NK-92 treated with Interleukin-12 subunit alpha and Interleukin-12 subunit beta, amount 100 ng/mL, for 24 hours (cell line): ENCODE measurements at regions not wholly inside any gene's neighbourhood (a gene's known extent, or its start where the extent isn't known, plus 50 kb on each side); places are given as distances from the start of the nearest gene placed in this dataset.

Experiments
- DNase-seq: peaks from one replicate; lab custom pipeline; 2025; lab: John Stamatoyannopoulos, UW

GRCh38 chr7:25515633-25516275, 287.5 kb upstream of the NPVF start:
- DNase-seq, result no peak

DNA sequence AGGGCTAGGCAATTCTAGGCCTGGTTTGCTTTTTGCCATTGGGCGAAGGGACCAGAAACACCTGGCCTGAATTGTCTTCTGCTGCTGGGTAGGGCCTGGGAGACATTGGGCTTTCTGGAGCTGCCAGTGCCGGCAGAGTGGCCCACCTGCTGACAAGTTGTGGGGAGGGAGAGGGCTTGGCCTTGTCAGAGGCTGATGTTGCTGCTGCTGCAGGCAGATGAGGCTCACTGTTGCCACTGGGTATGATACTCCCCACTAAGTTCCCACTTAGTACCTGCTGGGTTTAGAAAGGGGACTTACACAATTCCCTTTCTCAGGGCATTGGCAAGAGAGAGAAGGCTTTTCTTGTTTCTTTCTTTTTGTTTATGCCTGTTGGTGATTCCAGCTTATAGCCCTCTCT, 289.6 kb upstream of the NPVF start:
- no peak for DNase-seq

DNA sequence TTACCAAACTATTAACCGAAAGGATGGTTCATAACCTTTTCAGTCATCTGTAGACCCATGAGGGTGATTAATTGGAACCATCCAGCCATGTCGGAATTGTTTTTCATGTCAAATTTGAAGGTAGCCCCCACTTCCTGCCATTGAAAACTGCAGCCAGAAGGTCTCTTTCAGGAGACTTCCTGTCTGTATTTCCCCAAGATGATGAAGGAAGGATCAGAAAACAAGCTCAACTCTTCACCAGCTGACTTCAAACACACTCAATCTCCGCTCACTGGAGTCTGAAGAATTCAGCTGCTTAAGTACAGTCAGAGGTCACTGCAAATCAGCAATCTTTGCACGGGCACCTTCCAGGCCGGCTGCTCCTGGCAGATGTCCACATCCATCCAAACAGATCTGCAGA, 291.7 kb upstream of the NPVF start:
- no peak for DNase-seq

GRCh38 chr7:25520516-25520915, 292.2 kb upstream of the NPVF start:
- no peak for DNase-seq

GRCh38 chr7:25521236-25521635, 292.9 kb upstream of the NPVF start:
- DNase-seq, result no peak

DNA sequence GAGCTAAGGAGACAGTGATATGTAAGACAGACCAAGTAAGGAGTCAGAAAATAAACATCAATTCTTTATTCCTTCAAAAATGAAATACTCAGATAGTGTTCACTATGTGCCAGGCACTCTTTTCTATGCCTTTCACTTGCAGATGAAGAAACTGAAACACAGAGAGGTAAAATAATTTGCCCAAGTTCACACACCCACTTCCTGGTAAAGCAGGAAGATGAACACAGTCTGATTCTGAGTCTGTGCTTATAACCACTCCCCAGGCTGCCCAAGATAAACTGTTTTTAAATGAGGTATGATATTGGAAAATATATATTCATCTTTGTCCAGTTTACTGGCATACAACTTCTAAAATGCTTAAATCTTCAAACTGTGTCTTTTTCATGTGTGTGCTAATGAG, 294.4 kb upstream of the NPVF start:
- no peak for DNase-seq

DNA sequence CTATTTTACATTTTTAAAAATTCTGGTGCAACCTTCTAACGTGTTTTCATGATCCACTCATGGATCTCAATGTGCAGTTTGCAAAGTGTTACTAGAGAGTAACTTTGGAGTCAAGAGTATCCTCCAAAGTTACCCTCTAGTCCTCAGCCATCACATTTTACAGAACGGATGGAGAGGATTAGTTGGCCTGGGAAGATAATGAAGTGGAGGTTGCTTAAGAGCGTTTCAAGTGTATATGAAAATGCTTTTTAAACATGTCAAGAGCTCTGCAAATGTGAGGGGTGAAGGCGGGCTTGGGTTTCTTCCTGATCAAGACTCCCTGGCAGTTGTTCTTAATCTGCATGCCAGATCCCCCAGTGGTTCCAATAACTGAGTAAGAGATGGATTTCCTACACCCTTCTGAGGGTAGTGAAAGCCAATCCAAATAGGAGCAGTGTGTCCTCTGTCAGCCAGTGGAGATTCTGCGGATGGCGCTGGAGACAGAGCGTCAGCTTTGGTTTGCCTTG, 299.4 kb upstream of the NPVF start:
- DNase-seq, result no peak

GRCh38 chr7:25529320-25529719, 301.0 kb upstream of the NPVF start:
- no peak for DNase-seq

DNA sequence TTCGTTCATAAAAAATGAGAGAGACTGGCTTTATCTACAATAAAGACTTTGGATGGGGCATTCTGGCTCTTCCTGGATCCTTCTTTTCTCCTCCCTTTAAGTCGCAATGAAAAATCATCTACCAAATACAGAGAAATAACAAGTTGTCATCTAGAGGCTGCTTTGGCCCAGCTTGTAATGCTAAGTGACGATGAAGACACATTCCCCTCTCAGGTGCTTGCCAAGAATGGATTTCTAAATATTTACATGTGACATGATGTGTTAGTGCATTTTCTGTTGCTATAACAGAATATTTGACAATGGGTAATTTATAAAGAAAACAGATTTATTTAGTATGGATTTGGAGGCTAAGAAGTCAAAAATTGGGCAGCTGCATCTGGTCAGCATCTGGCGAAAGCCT, 308.6 kb upstream of the NPVF start:
- DNase-seq, result no peak

- DNase-seq, result no peak
Observed at GRCh38 chr7:25537662-25538375, 309.5 kb upstream of the NPVF start.

DNA sequence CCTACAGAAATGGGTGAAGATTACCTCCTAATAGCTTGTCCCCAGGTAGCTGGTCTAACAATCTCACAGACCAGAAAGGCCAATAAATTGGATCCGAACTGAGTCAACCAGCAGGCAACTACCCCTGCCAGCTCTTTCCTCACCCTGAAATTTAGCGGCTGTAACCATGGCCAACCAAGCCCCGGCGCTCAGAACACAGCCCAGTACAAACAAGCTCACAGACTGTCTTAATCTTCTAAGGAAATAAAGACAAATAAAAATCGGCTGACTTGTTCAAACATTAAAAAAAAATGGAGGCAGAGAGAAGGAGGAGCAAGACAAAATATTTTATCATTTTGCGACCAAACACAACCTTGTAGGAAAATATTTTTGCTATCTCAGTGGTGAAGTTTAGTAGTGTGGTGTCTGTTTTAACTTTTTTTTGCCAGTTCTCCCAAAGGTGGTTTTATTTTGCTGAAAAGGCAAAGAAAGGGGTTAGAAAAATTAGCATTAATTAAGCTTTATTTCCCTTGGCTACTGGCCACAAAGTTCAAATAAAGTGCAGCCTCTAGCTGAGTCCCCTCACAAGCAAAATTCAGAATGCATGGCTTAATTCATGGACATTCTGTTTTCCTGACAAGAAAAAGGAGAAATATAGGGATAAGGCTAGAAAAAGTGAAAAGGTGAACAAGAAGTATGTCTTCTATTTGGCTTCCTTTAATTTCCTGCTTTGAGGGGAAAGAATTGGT, 313.0 kb upstream of the NPVF start:
- no peak for DNase-seq

DNA sequence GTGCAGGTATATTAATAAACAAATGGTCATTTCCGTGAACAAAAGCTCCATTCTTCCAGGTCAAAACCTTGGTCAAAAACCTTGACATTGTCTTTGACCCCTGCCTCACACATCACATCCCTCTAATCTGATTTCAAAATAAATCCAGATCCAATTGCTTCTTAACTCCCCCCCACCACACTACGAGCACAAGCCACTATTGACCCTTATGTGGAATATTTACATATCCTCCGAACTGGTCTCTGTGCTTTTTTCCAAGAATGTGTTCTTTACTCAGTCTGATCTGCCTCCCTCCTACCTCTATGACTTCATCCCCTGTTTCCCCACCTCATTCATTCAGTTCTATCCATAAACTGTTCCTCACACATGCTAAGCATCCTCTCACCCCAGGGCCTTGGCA, 313.6 kb upstream of the NPVF start:
- DNase-seq, result no peak

DNA sequence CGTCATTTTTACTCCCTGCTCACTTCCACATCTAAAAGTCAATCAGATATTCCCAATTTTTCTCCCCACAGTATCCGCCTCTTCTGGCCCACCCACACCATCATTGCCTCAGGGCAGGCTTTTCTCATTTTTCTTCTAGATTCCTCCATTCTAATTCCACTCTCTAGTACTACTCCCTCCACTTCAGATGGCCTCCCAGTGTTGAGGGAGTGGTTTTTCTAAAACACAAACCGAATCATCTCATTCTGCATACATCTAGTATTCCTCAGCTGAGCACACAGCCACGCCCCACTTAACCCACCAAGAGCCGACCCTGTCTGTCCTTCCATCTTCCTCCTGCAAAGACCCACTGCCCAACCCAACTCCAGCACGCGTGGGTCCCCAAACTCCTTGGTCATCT, 314.9 kb upstream of the NPVF start:
- DNase-seq, result no peak

GRCh38 chr7:25543798-25544197, 315.5 kb upstream of the NPVF start:
- DNase-seq, result no peak

DNA sequence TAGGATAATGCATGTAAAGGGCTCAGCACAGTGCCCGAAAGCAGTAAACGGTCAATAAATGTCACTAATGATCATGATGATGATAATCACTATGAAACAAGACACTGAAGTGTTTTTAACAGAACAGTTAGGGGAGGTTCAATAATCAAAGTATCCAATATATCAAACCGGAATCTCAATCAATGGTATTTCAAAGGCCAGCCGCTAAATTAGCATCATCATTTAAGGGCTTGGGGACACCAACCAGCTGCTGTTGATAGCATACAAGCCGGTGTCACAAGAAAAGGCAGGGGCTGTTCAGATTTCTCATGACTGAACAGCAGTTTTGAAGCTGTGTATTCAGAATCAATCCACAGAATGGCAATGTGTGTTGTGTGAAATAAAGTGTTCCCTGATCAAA, 316.0 kb upstream of the NPVF start:
- no peak for DNase-seq

DNA sequence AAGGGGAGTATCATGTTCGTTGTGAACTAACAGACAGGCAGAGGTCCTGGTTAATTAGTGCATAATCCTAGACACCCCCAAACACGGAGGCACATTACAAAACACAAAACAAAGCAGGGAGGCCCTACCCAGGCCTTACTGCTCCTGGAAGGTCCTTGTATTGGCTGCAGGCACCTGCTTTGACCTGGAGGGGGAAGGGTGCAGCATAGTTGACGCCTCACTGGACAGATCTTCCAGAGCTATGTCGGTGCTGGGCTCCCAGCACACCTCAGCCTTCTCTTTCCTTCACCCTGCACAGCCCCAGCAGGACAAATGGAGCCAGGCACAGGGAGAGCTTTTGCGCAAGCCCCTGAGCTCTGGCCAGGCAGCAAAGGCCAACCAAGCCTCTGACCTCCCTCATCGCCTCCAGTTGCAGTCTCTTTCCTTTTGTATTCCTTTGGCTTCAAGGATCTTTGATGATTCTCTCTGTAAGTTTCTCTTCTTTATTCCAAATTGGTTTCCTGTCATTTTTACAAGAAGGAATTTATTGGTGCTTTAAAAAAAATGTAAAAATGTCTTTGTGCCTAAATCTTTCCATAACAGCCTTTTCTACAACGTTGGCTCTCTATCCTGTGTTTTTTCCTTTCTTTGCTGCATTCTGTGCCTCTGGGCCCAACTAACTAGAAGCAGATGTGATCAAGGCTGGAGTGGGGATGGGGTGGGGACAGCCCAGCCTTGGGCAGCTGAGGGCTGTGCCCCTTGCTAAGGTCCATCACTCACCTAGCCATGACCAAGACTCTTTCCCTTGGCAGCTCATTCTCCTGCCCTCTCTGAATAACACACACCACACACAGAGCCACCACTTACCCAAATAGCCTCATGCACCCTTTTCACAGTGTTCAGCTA, 317.1 kb upstream of the NPVF start:
- DNase-seq, result no peak

GRCh38 chr7:25546306-25546705, 318.0 kb upstream of the NPVF start:
- no peak for DNase-seq

DNA sequence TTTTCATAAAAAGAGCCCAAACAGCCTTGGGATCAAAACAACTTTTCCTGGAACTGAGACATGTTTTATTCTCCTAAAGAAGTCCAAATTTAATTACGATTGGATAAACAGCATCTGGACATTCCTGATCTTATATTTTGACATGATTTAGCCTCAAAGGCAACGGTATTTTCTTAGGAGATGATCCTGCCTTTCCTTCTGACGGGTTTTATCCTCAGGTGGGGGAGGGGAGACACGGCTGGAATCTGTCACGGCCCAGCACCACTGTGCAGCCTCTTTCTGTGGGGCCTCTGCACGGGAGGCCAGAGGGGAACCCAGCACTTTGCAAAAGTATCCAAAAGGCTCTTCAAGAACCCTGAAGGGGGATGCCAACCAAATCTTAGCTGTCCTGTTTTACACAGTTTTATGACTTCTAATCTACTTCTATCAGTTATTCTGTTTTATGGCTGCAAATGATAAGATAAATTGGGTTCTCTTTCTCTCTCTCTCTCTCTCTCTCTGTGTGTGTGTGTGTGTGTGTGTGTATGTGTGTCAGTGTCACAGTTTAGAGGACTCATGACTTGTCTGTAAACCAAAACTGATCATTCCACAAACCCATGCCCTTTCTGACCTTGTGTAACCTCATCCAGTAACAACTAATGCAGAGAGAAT, 321.1 kb upstream of the NPVF start:
- no peak for DNase-seq

DNA sequence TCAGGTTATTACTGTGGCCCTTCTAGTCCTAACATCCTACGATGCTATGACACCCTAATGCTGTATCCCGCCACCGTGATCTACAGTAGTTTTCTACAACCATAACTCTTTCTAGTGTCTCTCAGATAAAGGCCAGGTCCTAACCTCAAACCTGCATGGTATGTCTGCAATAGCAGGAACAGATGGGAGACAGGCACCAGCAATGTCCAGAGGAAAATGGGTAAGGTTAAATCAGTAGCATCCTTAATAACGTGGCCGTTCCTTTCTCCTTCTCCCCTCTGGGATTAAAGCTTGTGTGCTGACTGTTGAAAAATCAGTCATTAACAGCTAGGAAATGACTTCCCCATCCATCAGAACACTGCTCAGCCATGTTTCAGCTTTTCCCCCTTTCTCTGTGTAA, 321.9 kb upstream of the NPVF start:
- DNase-seq, result no peak

DNA sequence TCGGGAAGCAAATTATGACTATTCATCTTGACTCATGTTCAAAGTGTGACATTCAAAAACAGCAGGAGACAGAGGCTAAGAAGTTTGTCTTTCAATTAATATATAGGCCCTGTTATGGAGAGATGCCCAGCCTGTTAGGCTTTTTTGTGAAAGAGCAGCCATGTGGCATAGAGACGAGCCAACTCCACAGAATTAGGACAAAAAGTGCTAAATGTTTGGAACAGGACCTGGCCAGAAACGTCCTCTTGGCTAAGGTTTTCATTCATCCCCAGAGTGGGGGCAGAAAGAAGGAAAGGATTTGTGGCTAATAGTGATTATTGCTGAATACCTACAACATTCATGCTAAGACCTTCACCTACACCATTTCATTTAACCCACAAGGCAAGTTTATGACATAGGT, 324.7 kb upstream of the NPVF start:
- no peak for DNase-seq

DNA sequence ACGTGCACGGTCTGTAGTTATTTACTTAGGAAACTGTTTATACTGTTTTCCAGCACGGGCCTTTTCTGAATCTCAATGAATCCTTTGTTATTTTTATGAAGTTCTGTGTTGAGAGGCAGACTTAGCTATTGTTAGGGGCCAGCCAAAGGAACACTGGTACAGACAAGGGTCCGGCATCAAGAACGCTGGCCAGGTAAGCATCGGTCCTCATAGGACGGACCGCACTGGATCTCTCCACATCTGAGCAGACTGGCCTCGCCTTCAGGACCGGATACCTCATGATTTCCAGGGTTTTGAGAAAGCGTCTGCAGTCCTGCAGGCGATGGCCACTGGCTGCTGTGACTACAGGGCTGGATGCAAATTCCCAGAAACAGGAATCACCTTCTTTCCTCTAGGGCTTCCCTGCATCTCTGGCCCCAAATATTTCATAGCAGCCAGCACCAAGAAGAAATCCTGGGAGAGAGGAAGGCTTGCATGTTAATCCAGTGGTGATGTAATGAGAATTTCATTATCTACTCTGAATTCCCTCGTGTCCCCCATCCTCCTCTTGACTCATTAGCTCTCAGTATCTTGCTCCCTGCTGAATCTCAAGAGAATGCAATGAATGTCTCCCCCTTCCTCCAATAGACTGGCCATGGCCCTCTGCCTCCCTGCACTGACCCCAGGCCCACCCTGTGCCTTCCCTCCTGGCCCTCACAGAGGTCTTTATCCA, 325.4 kb upstream of the NPVF start:
- no peak for DNase-seq
